ENCODE measurements at regions not wholly inside any gene's neighbourhood (a gene's known extent, or its start where the extent isn't known, plus 50 kb on each side); places are given as distances from the start of the nearest gene placed in this dataset.

GRCh38 chr12:91590966-91591638, 408.5 kb upstream of the DCN start:
- TF ChIP-seq POLR2AphosphoS5 (IDR thresholded peaks at IDR 0.05; ENCODE audit: low read depth) (no peak), SPI1 (IDR thresholded peaks at IDR 0.05; ENCODE audit: borderline replicate concordance, low read depth) (no peak)
- TF ChIP-seq, protein P1, sequence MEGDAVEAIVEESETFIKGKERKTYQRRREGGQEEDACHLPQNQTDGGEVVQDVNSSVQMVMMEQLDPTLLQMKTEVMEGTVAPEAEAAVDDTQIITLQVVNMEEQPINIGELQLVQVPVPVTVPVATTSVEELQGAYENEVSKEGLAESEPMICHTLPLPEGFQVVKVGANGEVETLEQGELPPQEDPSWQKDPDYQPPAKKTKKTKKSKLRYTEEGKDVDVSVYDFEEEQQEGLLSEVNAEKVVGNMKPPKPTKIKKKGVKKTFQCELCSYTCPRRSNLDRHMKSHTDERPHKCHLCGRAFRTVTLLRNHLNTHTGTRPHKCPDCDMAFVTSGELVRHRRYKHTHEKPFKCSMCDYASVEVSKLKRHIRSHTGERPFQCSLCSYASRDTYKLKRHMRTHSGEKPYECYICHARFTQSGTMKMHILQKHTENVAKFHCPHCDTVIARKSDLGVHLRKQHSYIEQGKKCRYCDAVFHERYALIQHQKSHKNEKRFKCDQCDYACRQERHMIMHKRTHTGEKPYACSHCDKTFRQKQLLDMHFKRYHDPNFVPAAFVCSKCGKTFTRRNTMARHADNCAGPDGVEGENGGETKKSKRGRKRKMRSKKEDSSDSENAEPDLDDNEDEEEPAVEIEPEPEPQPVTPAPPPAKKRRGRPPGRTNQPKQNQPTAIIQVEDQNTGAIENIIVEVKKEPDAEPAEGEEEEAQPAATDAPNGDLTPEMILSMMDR (IDR thresholded peaks at IDR 0.05; ENCODE audit: insufficient read depth, low read length), result no peak
- TF ChIP-seq, protein P2, sequence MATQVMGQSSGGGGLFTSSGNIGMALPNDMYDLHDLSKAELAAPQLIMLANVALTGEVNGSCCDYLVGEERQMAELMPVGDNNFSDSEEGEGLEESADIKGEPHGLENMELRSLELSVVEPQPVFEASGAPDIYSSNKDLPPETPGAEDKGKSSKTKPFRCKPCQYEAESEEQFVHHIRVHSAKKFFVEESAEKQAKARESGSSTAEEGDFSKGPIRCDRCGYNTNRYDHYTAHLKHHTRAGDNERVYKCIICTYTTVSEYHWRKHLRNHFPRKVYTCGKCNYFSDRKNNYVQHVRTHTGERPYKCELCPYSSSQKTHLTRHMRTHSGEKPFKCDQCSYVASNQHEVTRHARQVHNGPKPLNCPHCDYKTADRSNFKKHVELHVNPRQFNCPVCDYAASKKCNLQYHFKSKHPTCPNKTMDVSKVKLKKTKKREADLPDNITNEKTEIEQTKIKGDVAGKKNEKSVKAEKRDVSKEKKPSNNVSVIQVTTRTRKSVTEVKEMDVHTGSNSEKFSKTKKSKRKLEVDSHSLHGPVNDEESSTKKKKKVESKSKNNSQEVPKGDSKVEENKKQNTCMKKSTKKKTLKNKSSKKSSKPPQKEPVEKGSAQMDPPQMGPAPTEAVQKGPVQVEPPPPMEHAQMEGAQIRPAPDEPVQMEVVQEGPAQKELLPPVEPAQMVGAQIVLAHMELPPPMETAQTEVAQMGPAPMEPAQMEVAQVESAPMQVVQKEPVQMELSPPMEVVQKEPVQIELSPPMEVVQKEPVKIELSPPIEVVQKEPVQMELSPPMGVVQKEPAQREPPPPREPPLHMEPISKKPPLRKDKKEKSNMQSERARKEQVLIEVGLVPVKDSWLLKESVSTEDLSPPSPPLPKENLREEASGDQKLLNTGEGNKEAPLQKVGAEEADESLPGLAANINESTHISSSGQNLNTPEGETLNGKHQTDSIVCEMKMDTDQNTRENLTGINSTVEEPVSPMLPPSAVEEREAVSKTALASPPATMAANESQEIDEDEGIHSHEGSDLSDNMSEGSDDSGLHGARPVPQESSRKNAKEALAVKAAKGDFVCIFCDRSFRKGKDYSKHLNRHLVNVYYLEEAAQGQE (IDR thresholded peaks at IDR 0.05; ENCODE audit: insufficient replicate concordance, low read depth), result no peak
